GM12865 (cell line): ENCODE measurements at regions not wholly inside any gene's neighbourhood (a gene's known extent, or its start where the extent isn't known, plus 50 kb on each side); places are given as distances from the start of the nearest gene placed in this dataset.
"Not testable (repeated sequence)": the region's sequence is repeated elsewhere in the genome, so short reads cannot be mapped to it uniquely, and the experiment has no call there.

Experiments
- DNase-seq: peaks from one replicate; pipeline ENCODE4 v3.0.0; 2010; ENCODE audit warnings: low read depth
- H3K4me3 ChIP-seq: 2 replicates; pipeline ENCODE4 v1.5.1; 2011; ENCODE audit warnings: mild to moderate bottlenecking, low read depth, low read length, control low read depth
- CTCF ChIP-seq: IDR thresholded peaks from 2 replicates; pipeline ENCODE4 v1.5.1; 2011; ENCODE audit warnings: low read length, control low read depth, low read depth, inconsistent platforms; ENCODE audit not compliant: insufficient read depth; ENCODE audit errors: missing control alignments

- no peak for DNase-seq
- TF ChIP-seq CTCF, result no peak
- H3K4me3 ChIP-seq, result no peak overlapping the region
These were observed 483.0 kb upstream of the NDST4 start for GRCh38 chr4:115596265-115597001.

- no peak for DNase-seq
- TF ChIP-seq CTCF, result no peak
- H3K4me3 ChIP-seq, result no peak overlapping the region
These were observed 467.5 kb upstream of the NDST4 start for GRCh38 chr4:115580901-115581300.

- no peak for TF ChIP-seq CTCF
- no peak for DNase-seq
- H3K4me3 ChIP-seq, result no peak overlapping the region
These were observed 462.4 kb upstream of the NDST4 start for GRCh38 chr4:115575851-115576250.

- H3K4me3 ChIP-seq, result no peak overlapping the region
- TF ChIP-seq CTCF, result no peak
- DNase-seq, result no peak
These were observed 449.1 kb upstream of the NDST4 start for GRCh38 chr4:115562506-115562905.

- no peak overlapping the region for H3K4me3 ChIP-seq
These were observed 434.7 kb upstream of the NDST4 start for GRCh38 chr4:115548123-115548522.

GRCh38 chr4:115537387-115537786 lies 424.0 kb upstream of the NDST4 start:
- TF ChIP-seq CTCF, result peak; percentile 1
- H3K4me3 ChIP-seq, result no peak overlapping the region
- peak; percentile 6 for DNase-seq

More at GRCh38 chr4:115548123-115548522, 434.7 kb upstream of the NDST4 start:
- no peak for TF ChIP-seq CTCF
- DNase-seq, result no peak

GRCh38 chr4:115529126-115529525 lies 415.7 kb upstream of the NDST4 start:
- H3K4me3 ChIP-seq, result no peak overlapping the region
- TF ChIP-seq CTCF, result no peak
- no peak for DNase-seq

- H3K4me3 ChIP-seq, DNase-seq: not testable (repeated sequence)
These were observed 406.1 kb upstream of the NDST4 start for GRCh38 chr4:115519476-115519875.
